ENCODE measurements at regions not wholly inside any gene's neighbourhood (a gene's known extent, or its start where the extent isn't known, plus 50 kb on each side); places are given as distances from the start of the nearest gene placed in this dataset.

DNA sequence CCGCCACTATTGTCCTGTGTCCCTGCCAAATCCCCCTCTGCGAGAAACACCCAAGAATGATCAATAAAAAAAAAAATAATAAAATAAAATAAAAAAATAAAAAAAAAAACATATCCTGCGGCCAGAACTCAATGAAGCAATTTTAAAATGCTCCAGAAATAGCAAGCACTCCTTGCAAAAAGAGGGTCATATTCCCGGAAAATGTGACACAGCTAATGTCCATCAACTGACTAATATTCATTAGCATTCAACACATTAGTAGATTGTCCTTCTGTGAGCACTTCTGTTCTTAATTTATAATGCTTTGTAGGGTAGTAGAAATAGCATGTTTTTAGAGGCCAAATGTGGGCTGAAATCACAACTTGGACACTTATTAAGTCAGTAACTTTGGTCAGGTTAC is 252.3 kb upstream of the SESN3 start:
- ATAC-seq: no peak

GRCh38 chr11:95478003-95478402 is 247.0 kb upstream of the SESN3 start:
- Histone ChIP-seq H3K9me3 (no peaks in the 10 kb centered on the region), H3K27ac (no peak overlapping the region), H3K4me3 (no peak overlapping the region), H3K27me3 (no peaks in the 10 kb centered on the region), H3K4me1 (no peaks in the 10 kb centered on the region), H3K36me3 (no peaks in the 10 kb centered on the region)
- DNase-seq: no peak
- TF ChIP-seq, protein P1, sequence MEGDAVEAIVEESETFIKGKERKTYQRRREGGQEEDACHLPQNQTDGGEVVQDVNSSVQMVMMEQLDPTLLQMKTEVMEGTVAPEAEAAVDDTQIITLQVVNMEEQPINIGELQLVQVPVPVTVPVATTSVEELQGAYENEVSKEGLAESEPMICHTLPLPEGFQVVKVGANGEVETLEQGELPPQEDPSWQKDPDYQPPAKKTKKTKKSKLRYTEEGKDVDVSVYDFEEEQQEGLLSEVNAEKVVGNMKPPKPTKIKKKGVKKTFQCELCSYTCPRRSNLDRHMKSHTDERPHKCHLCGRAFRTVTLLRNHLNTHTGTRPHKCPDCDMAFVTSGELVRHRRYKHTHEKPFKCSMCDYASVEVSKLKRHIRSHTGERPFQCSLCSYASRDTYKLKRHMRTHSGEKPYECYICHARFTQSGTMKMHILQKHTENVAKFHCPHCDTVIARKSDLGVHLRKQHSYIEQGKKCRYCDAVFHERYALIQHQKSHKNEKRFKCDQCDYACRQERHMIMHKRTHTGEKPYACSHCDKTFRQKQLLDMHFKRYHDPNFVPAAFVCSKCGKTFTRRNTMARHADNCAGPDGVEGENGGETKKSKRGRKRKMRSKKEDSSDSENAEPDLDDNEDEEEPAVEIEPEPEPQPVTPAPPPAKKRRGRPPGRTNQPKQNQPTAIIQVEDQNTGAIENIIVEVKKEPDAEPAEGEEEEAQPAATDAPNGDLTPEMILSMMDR (IDR thresholded peaks at IDR 0.05): no peak
- no peak for TF ChIP-seq POLR2A (IDR thresholded peaks at IDR 0.05)
- intact Hi-C loops (cut with DNase I): no loop called here
- ATAC-seq: no peak

More for the DNA sequence above, 252.3 kb upstream of the SESN3 start:
- H3K4me3 ChIP-seq: no peak overlapping the region
- 73% methylated on average over 4 of the region's 4 CpGs for WGBS (ENCODE audit: insufficient coverage, low coverage, low lambda C conversion rate, missing lambda C conversion rate)
- TF ChIP-seq, protein P1 (IDR thresholded peaks at IDR 0.05): no peak
- TF ChIP-seq POLR2A (IDR thresholded peaks at IDR 0.05): no peak
- H3K27ac ChIP-seq: no peak overlapping the region
- intact Hi-C loops (cut with DNase I): no loop called here
- H3K27me3 ChIP-seq: no peaks in the 10 kb centered on the region
- no peak for DNase-seq
- H3K4me1 ChIP-seq: no peaks in the 10 kb centered on the region
- H3K36me3 ChIP-seq: no peaks in the 10 kb centered on the region
- H3K9me3 ChIP-seq: no peaks in the 10 kb centered on the region

- no peak for ATAC-seq
- Histone ChIP-seq H3K4me3 (no peak overlapping the region), H3K9me3 (no peaks in the 10 kb centered on the region), H3K27ac (no peak overlapping the region), H3K36me3 (no peaks in the 10 kb centered on the region), H3K4me1 (no peaks in the 10 kb centered on the region), H3K27me3 (no peaks in the 10 kb centered on the region)
- TF ChIP-seq, protein P1 (IDR thresholded peaks at IDR 0.05): no peak
- TF ChIP-seq POLR2A (IDR thresholded peaks at IDR 0.05): no peak
- 85% methylated on average over 2 of the region's 2 CpGs for WGBS (ENCODE audit: insufficient coverage, low coverage, low lambda C conversion rate, missing lambda C conversion rate)
- no peak for DNase-seq
- intact Hi-C loops (cut with DNase I): no loop called here
These were observed 238.3 kb upstream of the SESN3 start for GRCh38 chr11:95469258-95469657.

DNA sequence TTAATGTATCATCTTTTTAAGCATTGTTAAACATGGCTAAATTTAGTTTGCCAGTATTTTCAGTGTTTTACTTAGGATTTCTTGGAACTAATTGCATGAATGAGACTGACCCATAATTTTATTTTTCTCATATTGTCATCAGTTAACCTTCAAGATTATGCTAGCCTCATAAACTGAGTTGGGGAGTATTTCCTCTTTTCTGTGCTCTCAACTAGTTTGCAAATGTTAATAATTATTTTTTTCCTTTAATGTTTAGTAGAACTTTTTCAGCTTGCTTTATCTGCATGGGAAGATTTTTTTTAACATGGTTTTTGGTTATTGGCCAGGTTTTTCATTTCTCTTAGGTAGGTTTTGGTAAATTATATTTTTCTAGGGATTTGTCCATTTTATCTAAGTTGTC is 235.4 kb upstream of the SESN3 start:
- intact Hi-C loops (cut with DNase I): no loop called here
- no peak overlapping the region for H3K27ac ChIP-seq
- DNase-seq (no peak), ATAC-seq (no peak)
- H3K36me3 ChIP-seq: no peaks in the 10 kb centered on the region
- no peaks in the 10 kb centered on the region for H3K4me1 ChIP-seq
- TF ChIP-seq POLR2A (IDR thresholded peaks at IDR 0.05): no peak
- TF ChIP-seq, protein P1 (IDR thresholded peaks at IDR 0.05): no peak
- H3K4me3 ChIP-seq: no peak overlapping the region
- no peaks in the 10 kb centered on the region for H3K27me3 ChIP-seq
- no peaks in the 10 kb centered on the region for H3K9me3 ChIP-seq

DNA sequence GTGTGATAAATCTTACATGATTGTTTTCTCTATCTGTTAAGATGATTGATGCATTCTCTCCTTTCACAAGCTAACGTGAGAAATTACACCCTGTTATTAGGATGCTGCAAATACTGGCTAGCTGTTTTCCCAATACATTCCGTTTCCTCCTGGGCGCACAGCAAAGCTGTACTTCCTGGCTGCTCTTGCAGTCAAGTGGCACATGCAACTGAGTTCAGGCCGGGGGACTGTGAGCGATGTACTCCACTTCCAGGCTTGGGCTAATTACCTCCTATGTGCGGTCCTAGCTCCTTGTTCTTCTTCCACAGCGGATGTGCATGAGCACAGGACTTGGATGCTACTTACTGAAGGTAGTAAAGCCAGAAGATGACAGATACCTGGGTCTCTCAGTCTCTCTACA is 234.9 kb upstream of the SESN3 start:
- ATAC-seq (no peak), DNase-seq (no peak)
- no peak overlapping the region for H3K4me3 ChIP-seq
- WGBS (ENCODE audit: insufficient coverage, low coverage, low lambda C conversion rate, missing lambda C conversion rate): 62% methylated on average over 7 of the region's 7 CpGs
- H3K27me3 ChIP-seq: no peaks in the 10 kb centered on the region
- no peaks in the 10 kb centered on the region for H3K9me3 ChIP-seq
- no peak for TF ChIP-seq POLR2A (IDR thresholded peaks at IDR 0.05)
- TF ChIP-seq, protein P1 (IDR thresholded peaks at IDR 0.05): no peak
- no peaks in the 10 kb centered on the region for H3K36me3 ChIP-seq
- H3K27ac ChIP-seq: no peak overlapping the region
- intact Hi-C loops (cut with DNase I): no loop called here
- H3K4me1 ChIP-seq: no peaks in the 10 kb centered on the region

Measured in right lobe of liver (tissue), 6 donors.